IMR-90 (cell line): ENCODE measurements at regions not wholly inside any gene's neighbourhood (a gene's known extent, or its start where the extent isn't known, plus 50 kb on each side); places are given as distances from the start of the nearest gene placed in this dataset.

Experiments used
- CTCF ChIP-seq: conservative IDR thresholded peaks from 2 replicates; pipeline ENCODE4 v1.5.1; 2012; ENCODE audit warnings: mild to moderate bottlenecking, low read depth, low read length, improper control_type of control experiment
- MAZ ChIP-seq: IDR thresholded peaks from 2 replicates; pipeline ENCODE4 v1.6.1; 2012; ENCODE audit warnings: low read depth, mild to moderate bottlenecking, low read length, improper control_type of control experiment, moderate library complexity, borderline replicate concordance
- POLR2A ChIP-seq: IDR thresholded peaks from 2 replicates; pipeline ENCODE4 v1.6.1; 2012; ENCODE audit warnings: mild to moderate bottlenecking, low read depth, low read length

GRCh38 chr21:36212513-36212780 is 55.8 kb downstream of the DOP1B start:
- TF ChIP-seq CTCF = no peak
- no peak for TF ChIP-seq MAZ
- TF ChIP-seq POLR2A = no peak
